ENCODE measurements at regions not wholly inside any gene's neighbourhood (a gene's known extent, or its start where the extent isn't known, plus 50 kb on each side); places are given as distances from the start of the nearest gene placed in this dataset.

DNA sequence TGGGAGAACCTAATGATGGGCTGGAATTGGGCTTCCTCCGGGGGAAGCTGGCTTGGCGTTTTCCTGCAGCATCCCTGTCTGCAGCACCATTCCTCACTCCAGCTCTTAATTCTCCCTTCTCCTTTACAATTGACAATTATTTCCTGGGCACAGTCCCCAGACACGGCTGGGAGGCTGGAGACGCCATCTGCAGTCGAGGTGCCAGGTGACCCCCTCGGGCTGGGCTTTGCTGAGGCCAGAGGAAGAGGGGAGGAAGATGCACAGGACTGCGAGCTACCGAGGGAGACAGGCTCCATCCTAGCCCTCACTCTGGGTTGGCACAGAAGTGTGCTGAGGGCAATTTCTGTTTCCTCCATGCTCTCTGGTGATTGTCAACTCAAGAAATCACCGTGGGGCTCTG lies 453.8 kb downstream of the PTPRU start:
- TF ChIP-seq, protein P1, sequence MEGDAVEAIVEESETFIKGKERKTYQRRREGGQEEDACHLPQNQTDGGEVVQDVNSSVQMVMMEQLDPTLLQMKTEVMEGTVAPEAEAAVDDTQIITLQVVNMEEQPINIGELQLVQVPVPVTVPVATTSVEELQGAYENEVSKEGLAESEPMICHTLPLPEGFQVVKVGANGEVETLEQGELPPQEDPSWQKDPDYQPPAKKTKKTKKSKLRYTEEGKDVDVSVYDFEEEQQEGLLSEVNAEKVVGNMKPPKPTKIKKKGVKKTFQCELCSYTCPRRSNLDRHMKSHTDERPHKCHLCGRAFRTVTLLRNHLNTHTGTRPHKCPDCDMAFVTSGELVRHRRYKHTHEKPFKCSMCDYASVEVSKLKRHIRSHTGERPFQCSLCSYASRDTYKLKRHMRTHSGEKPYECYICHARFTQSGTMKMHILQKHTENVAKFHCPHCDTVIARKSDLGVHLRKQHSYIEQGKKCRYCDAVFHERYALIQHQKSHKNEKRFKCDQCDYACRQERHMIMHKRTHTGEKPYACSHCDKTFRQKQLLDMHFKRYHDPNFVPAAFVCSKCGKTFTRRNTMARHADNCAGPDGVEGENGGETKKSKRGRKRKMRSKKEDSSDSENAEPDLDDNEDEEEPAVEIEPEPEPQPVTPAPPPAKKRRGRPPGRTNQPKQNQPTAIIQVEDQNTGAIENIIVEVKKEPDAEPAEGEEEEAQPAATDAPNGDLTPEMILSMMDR (IDR thresholded peaks at IDR 0.05 in 4 of 5, conservative IDR thresholded peaks at IDR 0.05 in 1 of 5): no peak
- TF ChIP-seq POLR2A (IDR thresholded peaks at IDR 0.05): no peak

Data from gastrocnemius medialis (tissue), 4 donors.